Stimulated activated CD4-positive, alpha-beta T cell treated with anti-CD3 and anti-CD28 coated beads, TNF-alpha, amount 100 ng/mL, for 4 hours (primary cell): ENCODE measurements at regions not wholly inside any gene's neighbourhood (a gene's known extent, or its start where the extent isn't known, plus 50 kb on each side); places are given as distances from the start of the nearest gene placed in this dataset.

Source experiments
- DNase-seq, 3 experiments: peaks; one replicate each; pipeline ENCODE4 v3.0.0-alpha.2; 2020; ENCODE audit warnings: low read depth in 3 of 3

GRCh38 chr11:62073061-62073460 lies 50.8 kb upstream of the INCENP start:
- DNase-seq, result no peak

- DNase-seq, result no peak
Measured at GRCh38 chr11:62071408-62071807, 52.4 kb upstream of the INCENP start.

GRCh38 chr11:62069986-62070919 lies 53.6 kb upstream of the INCENP start:
- DNase-seq, result no peak

- no peak for DNase-seq
Measured at GRCh38 chr11:62069374-62069773, 54.4 kb upstream of the INCENP start.

- no peak for DNase-seq
Measured at GRCh38 chr11:62068730-62069129, 55.1 kb upstream of the INCENP start.

GRCh38 chr11:62067741-62068140 lies 56.1 kb upstream of the INCENP start:
- no peak for DNase-seq

- no peak for DNase-seq
Measured at GRCh38 chr11:62064221-62064620, 59.6 kb upstream of the INCENP start.

- no peak for DNase-seq
Measured at GRCh38 chr11:62062223-62062861, 61.5 kb upstream of the INCENP start.

GRCh38 chr11:62061356-62062222 lies 62.2 kb upstream of the INCENP start:
- no peak for DNase-seq

GRCh38 chr11:62057069-62057468 lies 66.7 kb upstream of the INCENP start:
- no peak for DNase-seq

GRCh38 chr11:62055970-62056369 lies 67.8 kb upstream of the INCENP start:
- no peak for DNase-seq

GRCh38 chr11:62054484-62055121 lies 69.2 kb upstream of the INCENP start:
- DNase-seq, result no peak

- DNase-seq, result no peak
Measured at GRCh38 chr11:62054081-62054480, 69.7 kb upstream of the INCENP start.

- no peak for DNase-seq
Measured at GRCh38 chr11:62050716-62051115, 73.1 kb upstream of the INCENP start.

GRCh38 chr11:62048100-62048499 lies 75.7 kb upstream of the INCENP start:
- no peak for DNase-seq

- no peak for DNase-seq
Measured at GRCh38 chr11:62046568-62047100, 77.2 kb upstream of the INCENP start.

- DNase-seq, result no peak
Measured at GRCh38 chr11:62044639-62045121, 77.2 kb upstream of the FTH1 start.

GRCh38 chr11:62035293-62035692 lies 67.9 kb upstream of the FTH1 start:
- DNase-seq, result no peak

GRCh38 chr11:62034036-62034338 lies 66.6 kb upstream of the FTH1 start:
- DNase-seq, result no peak

GRCh38 chr11:62033191-62034035 lies 66.0 kb upstream of the FTH1 start:
- DNase-seq, result no peak
